Liver (tissue), 3 donors: ENCODE measurements at regions not wholly inside any gene's neighbourhood (a gene's known extent, or its start where the extent isn't known, plus 50 kb on each side); places are given as distances from the start of the nearest gene placed in this dataset.

Experiments used
- EGR1 ChIP-seq, 2 donors: IDR thresholded peaks; 2 replicates each; pipeline ENCODE4 v1.6.1; 2016 to 2018; ENCODE audit warnings: antibody characterized with exemption in 2 of 2, low read depth in 2 of 2
- FOXA1 ChIP-seq: IDR thresholded peaks from 2 replicates; pipeline ENCODE4 v1.6.1; 2016; ENCODE audit warnings: antibody characterized with exemption
- FOXA2 ChIP-seq: IDR thresholded peaks from 2 replicates; pipeline ENCODE4 v1.6.1; 2016; ENCODE audit warnings: antibody characterized with exemption
- HNF4G ChIP-seq: IDR thresholded peaks from 2 replicates; pipeline ENCODE4 v1.6.1; 2016; ENCODE audit warnings: antibody characterized with exemption
- RAD21 ChIP-seq, 2 donors: IDR thresholded peaks; 2 replicates each; pipeline ENCODE4 v1.6.1; 2016; ENCODE audit warnings: antibody characterized with exemption in 2 of 2, mild to moderate bottlenecking in 2 of 2
- RXRA ChIP-seq, 2 donors: IDR thresholded peaks; 2 replicates each; pipeline ENCODE4 v1.6.1; 2017 to 2018; ENCODE audit warnings: antibody characterized with exemption in 2 of 2, mild to moderate bottlenecking in 1 of 2
- SP1 ChIP-seq: IDR thresholded peaks from 2 replicates; pipeline ENCODE4 v1.6.1; 2018; ENCODE audit warnings: antibody characterized with exemption, mild to moderate bottlenecking
- YY1 ChIP-seq: IDR thresholded peaks from 2 replicates; pipeline ENCODE4 v1.6.1; 2016; ENCODE audit warnings: antibody characterized with exemption, mild to moderate bottlenecking
- TF ChIP-seq, protein P1 (sequence below): fragments of 150-350 bp; IDR thresholded peaks from 2 replicates; pipeline ENCODE4 v1.5.1; 2017; ENCODE audit warnings: improper control_type of control experiment, low read depth, low read length; ENCODE audit not compliant: missing input control
- TF ChIP-seq, protein P2 (sequence below): IDR thresholded peaks from 2 replicates; pipeline ENCODE4 v1.6.1; 2016; ENCODE audit warnings: antibody characterized with exemption, mild to moderate bottlenecking
- donor health status: healthy.
- donor health status: healthy.

DNA sequence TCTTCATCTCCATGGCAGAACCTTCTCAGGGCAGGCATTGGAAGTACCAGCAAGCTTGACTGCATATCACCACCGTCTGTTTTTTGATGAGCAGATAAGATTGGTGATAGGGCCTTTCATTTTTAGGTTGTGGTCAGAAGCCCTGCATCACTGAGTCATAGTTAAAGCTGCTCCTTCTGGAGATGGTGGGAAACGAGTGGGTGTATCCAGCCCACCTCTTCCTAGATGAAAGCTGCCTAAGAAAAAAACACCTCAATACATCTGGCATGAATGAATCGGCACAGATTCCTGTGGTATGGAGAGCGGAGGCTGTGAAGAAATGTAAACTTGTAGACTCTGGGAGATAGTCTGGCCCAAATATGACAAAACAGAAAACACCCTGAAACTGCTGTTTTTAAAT, 248.7 kb upstream of the EGLN3 start:
- TF ChIP-seq YY1 (no peak), FOXA2 (no peak), RXRA (IDR thresholded peaks at IDR 0.05) (no peak), EGR1 (IDR thresholded peaks at IDR 0.05; ENCODE audit: low read depth in 2 of 2) (no peak), HNF4G (no peak), RAD21 (IDR thresholded peaks at IDR 0.05) (no peak), FOXA1 (no peak), SP1 (no peak)
- TF ChIP-seq, protein P1, sequence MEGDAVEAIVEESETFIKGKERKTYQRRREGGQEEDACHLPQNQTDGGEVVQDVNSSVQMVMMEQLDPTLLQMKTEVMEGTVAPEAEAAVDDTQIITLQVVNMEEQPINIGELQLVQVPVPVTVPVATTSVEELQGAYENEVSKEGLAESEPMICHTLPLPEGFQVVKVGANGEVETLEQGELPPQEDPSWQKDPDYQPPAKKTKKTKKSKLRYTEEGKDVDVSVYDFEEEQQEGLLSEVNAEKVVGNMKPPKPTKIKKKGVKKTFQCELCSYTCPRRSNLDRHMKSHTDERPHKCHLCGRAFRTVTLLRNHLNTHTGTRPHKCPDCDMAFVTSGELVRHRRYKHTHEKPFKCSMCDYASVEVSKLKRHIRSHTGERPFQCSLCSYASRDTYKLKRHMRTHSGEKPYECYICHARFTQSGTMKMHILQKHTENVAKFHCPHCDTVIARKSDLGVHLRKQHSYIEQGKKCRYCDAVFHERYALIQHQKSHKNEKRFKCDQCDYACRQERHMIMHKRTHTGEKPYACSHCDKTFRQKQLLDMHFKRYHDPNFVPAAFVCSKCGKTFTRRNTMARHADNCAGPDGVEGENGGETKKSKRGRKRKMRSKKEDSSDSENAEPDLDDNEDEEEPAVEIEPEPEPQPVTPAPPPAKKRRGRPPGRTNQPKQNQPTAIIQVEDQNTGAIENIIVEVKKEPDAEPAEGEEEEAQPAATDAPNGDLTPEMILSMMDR, result no peak
- TF ChIP-seq, protein P2, sequence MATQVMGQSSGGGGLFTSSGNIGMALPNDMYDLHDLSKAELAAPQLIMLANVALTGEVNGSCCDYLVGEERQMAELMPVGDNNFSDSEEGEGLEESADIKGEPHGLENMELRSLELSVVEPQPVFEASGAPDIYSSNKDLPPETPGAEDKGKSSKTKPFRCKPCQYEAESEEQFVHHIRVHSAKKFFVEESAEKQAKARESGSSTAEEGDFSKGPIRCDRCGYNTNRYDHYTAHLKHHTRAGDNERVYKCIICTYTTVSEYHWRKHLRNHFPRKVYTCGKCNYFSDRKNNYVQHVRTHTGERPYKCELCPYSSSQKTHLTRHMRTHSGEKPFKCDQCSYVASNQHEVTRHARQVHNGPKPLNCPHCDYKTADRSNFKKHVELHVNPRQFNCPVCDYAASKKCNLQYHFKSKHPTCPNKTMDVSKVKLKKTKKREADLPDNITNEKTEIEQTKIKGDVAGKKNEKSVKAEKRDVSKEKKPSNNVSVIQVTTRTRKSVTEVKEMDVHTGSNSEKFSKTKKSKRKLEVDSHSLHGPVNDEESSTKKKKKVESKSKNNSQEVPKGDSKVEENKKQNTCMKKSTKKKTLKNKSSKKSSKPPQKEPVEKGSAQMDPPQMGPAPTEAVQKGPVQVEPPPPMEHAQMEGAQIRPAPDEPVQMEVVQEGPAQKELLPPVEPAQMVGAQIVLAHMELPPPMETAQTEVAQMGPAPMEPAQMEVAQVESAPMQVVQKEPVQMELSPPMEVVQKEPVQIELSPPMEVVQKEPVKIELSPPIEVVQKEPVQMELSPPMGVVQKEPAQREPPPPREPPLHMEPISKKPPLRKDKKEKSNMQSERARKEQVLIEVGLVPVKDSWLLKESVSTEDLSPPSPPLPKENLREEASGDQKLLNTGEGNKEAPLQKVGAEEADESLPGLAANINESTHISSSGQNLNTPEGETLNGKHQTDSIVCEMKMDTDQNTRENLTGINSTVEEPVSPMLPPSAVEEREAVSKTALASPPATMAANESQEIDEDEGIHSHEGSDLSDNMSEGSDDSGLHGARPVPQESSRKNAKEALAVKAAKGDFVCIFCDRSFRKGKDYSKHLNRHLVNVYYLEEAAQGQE, result no peak
